Stimulated activated naive CD4-positive, alpha-beta T cell treated with Interleukin-2 at 50 U/mL for 16 hours (primary cell): ENCODE measurements at regions not wholly inside any gene's neighbourhood (a gene's known extent, or its start where the extent isn't known, plus 50 kb on each side); places are given as distances from the start of the nearest gene placed in this dataset.

Experiments
- DNase-seq: peaks from one replicate; lab custom pipeline; 2025; lab: John Stamatoyannopoulos, UW

- no peak for DNase-seq
These were observed 811.7 kb upstream of the WWC1 start for GRCh38 chr5:167479779-167480178.

GRCh38 chr5:167481345-167481744 lies 810.1 kb upstream of the WWC1 start:
- DNase-seq: no peak

DNA sequence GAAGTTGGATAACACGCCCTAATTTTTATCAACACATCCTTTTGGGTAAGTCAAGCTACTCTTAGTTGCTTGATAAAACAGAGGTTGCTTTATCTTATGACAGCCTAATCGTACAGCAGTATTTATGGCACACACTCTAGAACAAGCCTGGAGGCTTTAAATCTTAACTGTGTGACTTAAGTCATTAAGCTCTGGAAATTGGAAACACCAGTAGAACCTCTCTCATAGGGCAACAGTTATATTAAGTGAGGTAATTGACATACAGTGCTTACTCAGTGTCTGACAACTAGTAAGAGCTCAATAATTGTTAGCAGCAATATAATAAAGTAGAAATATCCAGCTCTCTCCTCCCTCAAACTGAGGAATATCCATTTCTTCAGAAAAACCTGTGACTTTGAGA lies 808.9 kb upstream of the WWC1 start:
- no peak for DNase-seq

- DNase-seq: no peak
These were observed 806.2 kb upstream of the WWC1 start for GRCh38 chr5:167485061-167485774.

DNA sequence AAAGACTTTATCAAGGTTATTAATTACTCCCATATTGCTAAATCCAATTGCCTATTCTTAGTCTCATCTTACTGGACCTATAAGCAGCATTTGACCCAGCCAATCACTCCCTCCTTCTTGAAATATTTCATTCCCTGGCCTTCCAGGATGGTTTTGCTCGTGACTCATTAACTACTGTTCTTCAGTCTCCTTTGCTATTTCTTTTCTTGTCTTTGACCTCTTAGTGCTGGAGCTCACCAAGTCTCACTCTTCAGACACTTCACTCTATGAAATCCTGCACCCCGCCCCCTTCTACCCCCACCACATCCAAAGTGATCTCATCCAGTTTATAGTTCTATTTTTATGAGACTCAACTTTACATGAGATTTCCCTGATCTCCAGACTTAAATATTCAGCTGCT lies 803.1 kb upstream of the WWC1 start:
- DNase-seq: no peak

DNA sequence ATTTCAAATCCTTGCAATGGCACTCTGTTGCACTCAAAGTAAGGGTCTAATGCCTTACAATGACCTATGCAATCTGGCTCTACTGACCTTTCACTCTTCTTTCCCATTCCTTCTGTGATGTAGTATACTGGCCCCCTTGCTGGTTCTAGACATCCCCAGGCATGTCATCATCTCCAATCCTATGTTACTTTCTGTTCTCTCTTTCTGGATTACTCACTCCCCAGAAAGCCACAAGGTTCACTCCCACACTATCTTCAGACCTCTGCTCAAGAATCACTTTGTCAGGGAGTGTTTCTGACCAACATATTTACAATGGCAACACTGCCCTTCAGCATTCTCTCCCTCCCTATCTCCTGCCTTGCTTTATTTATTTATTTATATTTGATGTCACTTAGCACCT lies 802.2 kb upstream of the WWC1 start:
- no peak for DNase-seq

GRCh38 chr5:167503926-167504720 lies 787.3 kb upstream of the WWC1 start:
- no peak for DNase-seq

DNA sequence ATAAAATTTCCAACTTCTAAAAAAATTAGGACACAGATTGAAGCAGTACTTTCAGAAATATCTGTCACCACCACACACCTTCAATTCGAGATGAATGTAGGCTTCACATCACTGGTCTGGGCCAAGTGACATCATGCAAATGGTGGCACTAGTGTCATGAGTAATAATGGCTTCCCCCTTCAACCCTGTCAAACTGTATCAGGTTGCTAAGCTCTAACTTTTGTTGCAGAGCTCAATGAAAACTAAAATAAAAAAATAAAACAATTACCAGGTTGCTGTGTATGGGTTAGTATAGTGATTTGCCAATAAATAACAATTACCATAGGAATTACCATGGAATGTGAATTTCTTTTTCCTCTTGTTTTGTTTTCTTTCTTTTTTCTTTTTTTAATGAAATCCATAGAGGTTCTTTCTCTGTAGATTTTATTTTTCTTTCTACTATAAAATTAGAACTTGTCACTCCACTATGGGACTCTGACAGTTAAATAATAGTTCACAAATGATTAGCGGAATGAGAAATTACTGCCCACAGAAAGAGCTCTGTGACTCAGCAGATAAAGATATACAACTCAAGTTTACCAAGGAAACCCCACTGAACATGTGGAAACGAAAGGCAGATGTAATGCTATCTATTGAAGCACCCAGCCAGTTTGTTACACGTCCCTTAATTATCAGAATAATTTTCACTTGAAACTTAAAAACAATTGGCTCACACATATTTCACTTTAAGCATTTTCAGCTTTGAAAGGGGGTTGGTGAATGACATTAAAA lies 783.8 kb upstream of the WWC1 start:
- no peak for DNase-seq

GRCh38 chr5:167509076-167509475 lies 782.4 kb upstream of the WWC1 start:
- DNase-seq: no peak

- no peak for DNase-seq
These were observed 780.2 kb upstream of the WWC1 start for GRCh38 chr5:167511276-167511675.

DNA sequence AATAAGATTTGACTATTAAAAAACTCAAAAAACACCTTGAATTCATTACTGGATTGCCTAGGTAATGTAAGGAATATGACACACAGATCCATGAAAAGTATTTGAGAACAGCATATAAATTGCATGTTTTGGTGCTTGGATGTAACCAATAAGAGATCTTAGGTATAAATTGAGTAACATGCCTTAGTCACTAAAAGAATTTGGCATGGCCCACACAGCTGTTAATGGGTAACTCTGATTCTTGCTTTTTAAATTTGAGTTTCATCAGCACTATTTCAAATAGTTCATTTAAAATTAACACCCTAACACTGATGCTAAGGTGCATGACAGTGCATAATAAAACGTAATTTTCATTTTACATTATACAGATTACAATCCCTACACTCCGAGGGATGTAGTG lies 779.3 kb upstream of the WWC1 start:
- DNase-seq: no peak

- no peak for DNase-seq
These were observed 778.1 kb upstream of the WWC1 start for GRCh38 chr5:167513381-167513780.

- DNase-seq: no peak
These were observed 777.0 kb upstream of the WWC1 start for GRCh38 chr5:167514461-167514860.

DNA sequence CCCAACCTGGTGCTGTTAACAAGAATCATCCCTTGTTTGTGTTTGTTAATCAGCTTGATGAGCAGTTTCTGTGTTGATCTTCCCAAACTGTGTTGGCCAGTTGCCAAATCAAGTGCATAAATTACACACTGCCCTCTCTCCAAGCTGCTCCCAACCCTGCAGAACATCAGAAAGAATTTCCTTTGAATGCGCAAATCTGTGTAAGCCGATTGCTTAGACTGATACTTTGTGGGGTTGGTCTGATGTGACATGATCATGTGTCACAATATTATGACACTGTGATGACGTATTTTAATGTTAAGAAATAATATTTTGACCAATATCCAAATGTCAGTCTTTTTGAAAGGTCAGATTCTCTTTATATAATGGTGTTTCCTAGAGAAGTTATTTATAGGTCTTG lies 766.4 kb upstream of the WWC1 start:
- no peak for DNase-seq

DNA sequence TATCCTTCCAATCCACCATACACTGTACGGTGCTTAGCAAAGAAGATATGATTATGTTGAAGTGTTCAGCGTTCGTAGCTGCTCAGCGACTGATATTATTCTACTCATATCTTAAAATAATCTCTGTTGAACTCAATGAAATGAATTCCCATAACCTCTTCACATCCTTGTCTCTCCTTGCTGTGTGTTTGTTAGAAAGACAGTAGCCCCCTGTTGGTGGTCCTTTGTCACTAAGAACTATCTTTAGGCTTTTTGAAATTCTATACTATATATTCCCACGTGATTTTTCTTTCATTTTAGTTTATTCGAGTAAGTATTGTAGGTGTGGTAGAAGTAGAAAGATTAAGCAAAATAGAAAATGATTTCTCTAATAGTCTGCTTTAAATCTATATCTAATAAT lies 762.8 kb upstream of the WWC1 start:
- DNase-seq: no peak

DNA sequence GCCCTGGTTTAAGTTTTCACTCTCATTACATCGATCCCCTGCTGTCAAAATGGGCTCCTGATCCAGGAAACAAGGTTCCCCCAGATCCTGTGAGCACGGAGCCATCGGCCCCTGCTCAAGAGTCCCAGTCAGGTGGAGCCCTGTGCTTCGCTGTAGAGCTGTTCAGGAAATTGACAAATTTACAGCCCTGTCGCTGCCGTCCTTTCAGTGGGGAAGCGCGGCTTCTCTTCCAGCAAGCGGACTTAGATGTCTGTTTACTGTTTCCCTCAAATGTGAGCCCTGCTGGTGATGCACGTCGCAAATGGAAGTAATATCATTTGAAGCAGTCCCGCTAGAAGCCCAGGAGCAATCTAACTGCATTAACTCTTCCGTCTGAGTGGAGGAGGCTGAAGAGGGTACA lies 760.9 kb upstream of the WWC1 start:
- DNase-seq: no peak

- DNase-seq: no peak
These were observed 757.3 kb upstream of the WWC1 start for GRCh38 chr5:167533814-167534795.

GRCh38 chr5:167539747-167540146 lies 751.7 kb upstream of the WWC1 start:
- no peak for DNase-seq

DNA sequence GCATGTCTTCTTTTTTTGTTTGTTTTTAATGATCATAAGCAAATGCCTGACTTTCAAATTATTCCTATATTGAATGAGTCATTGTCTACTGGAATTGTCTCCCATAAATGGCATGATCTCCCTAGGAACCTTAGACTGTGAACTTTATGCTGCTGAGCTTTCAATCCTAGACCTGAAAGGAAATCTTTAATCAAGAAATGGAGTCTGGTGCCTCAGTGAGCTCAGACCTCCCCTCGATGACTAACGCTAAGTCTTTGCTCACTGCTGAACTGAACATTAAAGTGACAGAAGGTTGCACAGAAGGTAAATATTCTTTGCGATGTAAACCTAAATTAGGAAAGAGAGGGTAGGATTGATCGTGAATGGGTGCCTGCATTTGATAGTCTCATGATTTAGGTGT lies 745.2 kb upstream of the WWC1 start:
- no peak for DNase-seq

DNA sequence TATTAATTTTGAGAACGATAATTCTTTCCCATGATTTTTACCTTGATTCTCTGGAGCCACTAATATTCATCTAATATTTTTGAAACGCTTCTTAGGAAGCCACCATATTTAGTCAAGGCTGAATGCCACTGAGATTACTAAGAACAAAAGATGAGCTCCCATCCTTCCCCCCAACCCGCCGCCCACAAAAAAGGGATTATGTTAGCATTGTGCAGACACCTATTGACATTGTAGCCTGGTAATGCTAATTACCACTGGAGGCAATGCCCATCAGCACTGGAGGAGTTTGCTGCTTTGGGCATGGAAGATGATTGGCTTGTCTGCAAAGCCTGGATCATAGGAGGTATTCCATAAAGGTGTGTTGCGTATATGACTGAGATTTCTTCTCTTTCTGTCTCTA lies 739.1 kb upstream of the WWC1 start:
- DNase-seq: no peak

- DNase-seq: no peak
These were observed 737.9 kb upstream of the WWC1 start for GRCh38 chr5:167553511-167553910.
